CD4-positive, alpha-beta memory T cell (primary cell): ENCODE measurements at regions not wholly inside any gene's neighbourhood (a gene's known extent, or its start where the extent isn't known, plus 50 kb on each side); places are given as distances from the start of the nearest gene placed in this dataset.
"Not testable (repeated sequence)": the region's sequence is repeated elsewhere in the genome, so short reads cannot be mapped to it uniquely, and the experiment has no call there.

Source experiments
- CTCF ChIA-PET: fragments of 350-600 bp; sonication (Branson Sonifier 250); formaldehyde crosslinking; loops from one replicate; lab custom pipeline; 2021; ENCODE audit warnings: inconsistent platforms; ENCODE audit not compliant: partially characterized antibody; lab: Charles Lee
- POLR2A ChIA-PET: fragments of 350-600 bp; sonication (Branson Sonifier 250); formaldehyde crosslinking; loops from one replicate; lab custom pipeline; 2021; ENCODE audit not compliant: partially characterized antibody; lab: Charles Lee
- DNase-seq, 5 donors: peaks; one replicate each; pipeline versions ENCODE4 v3.0.0 to v3.0.0-alpha.2; 2020 to 2022; ENCODE audit warnings: mixed read lengths in 1 of 5
- H3K27ac ChIP-seq: one replicate; pipeline ENCODE4 v1.7.0; 2013; ENCODE audit warnings: low read depth, low read length
- H3K27me3 ChIP-seq: 2 replicates; pipeline ENCODE4 v1.7.0; 2013; ENCODE audit warnings: mild to moderate bottlenecking, low read length, moderate library complexity; ENCODE audit not compliant: insufficient read depth
- H3K36me3 ChIP-seq: 2 replicates; pipeline ENCODE4 v1.7.0; 2013; ENCODE audit warnings: mild to moderate bottlenecking, low read length, moderate library complexity; ENCODE audit not compliant: insufficient read depth
- H3K4me1 ChIP-seq: 2 replicates; pipeline ENCODE4 v1.7.0; 2013; ENCODE audit warnings: mild to moderate bottlenecking, low read length, moderate library complexity; ENCODE audit not compliant: insufficient read depth
- H3K4me3 ChIP-seq, 2 donors: one replicate each; pipeline ENCODE4 v1.7.0; 2013; ENCODE audit warnings: low read length in 2 of 2, mild to moderate bottlenecking in 1 of 2
- H3K9me3 ChIP-seq, 2 donors: one replicate each; pipeline ENCODE4 v1.7.0; 2013; ENCODE audit warnings: low read length in 2 of 2, control low read depth in 1 of 2; ENCODE audit not compliant: control insufficient read depth in 1 of 2
- H3K27ac Mint-ChIP-seq, 7 donors: one replicate each; pipeline ENCODE4 v1.8.0; 2020 to 2021; ENCODE audit warnings: mixed read lengths in 7 of 7, mild to moderate bottlenecking in 6 of 7, inconsistent platforms in 3 of 7, moderate library complexity in 3 of 7
- H3K27me3 Mint-ChIP-seq, 2 donors: one replicate each; pipeline ENCODE4 v1.8.0; 2020 to 2021; ENCODE audit warnings: mixed read lengths in 2 of 2
- H3K36me3 Mint-ChIP-seq, 2 donors: one replicate each; pipeline ENCODE4 v1.8.0; 2020 to 2021; ENCODE audit warnings: mixed read lengths in 2 of 2, inconsistent platforms in 1 of 2, mild to moderate bottlenecking in 1 of 2
- H3K4me1 Mint-ChIP-seq, 4 donors: one replicate each; pipeline ENCODE4 v1.8.0; 2020 to 2021; ENCODE audit warnings: mixed read lengths in 4 of 4, mild to moderate bottlenecking in 1 of 4
- H3K4me3 Mint-ChIP-seq, 8 donors: one replicate each; pipeline ENCODE4 v1.8.0; 2020 to 2021; ENCODE audit warnings: mixed read lengths in 8 of 8, mild to moderate bottlenecking in 7 of 8, moderate library complexity in 6 of 8, inconsistent platforms in 3 of 8
- H3K9me3 Mint-ChIP-seq, 8 donors: one replicate each; pipeline ENCODE4 v1.8.0; 2020 to 2021; ENCODE audit warnings: mixed read lengths in 8 of 8, mild to moderate bottlenecking in 5 of 8, inconsistent platforms in 3 of 8, moderate library complexity in 1 of 8
- intact Hi-C: fragments of 100-400 bp; cut with micrococcal nuclease; formaldehyde crosslinking; loops from one replicate; pipeline ENCODE4 v1.15.1; 2023

DNA sequence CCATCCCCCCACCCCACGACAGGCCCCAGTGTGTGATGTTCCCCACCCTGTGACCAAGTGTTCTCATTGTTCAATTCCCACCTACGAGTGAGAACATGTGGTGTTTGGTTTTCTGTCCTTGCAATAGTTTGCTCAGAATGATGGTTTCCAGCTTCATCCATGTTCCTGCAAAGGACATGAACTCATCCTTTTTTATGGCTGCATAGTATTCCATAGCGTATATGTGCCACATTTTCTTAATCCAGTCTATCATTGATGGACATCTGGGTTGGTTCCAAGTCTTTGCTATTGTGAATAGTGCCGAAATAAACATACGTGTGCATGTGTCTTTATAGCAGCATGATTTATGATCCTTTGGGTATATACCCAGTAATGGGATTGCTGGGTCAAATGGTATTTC is 132.5 kb downstream of the EBLN2 start:
- H3K4me3 Mint-ChIP-seq, H3K9me3 ChIP-seq, H3K27me3 ChIP-seq, H3K27me3 Mint-ChIP-seq, H3K36me3 ChIP-seq, H3K4me1 Mint-ChIP-seq, POLR2A ChIA-PET, H3K36me3 Mint-ChIP-seq, H3K27ac Mint-ChIP-seq, H3K4me1 ChIP-seq, H3K27ac ChIP-seq, DNase-seq, H3K4me3 ChIP-seq, intact Hi-C loops: not testable (repeated sequence)
- CTCF ChIA-PET: interaction anchor here (0.6 kb wide), 1 partner anchor 13 kb away, joined by 3 read pairs; no protein-coding TSS in a partner anchor
- peaks cover 0 to 12% (median 7%) of the 10 kb centered on the region in 8 donors for H3K9me3 Mint-ChIP-seq

DNA sequence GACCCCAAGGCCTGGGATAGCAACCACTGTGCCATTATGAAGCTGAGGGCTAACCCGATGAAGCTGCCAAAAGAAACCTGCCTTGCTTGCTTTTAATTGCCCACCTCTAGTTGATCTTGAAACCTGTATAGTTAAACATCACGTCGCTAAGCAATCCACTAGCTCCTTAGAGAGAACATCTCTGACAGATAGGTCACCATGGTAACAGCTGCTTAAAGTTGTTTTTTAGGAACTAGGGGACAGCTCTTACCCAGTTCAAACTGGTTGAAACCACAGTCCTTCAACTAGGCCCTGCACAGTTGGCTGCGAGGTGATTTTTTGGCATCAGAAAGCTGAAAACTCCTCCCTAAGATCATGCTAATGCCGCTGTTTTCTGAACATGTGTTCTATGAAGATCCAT is 135.7 kb downstream of the EBLN2 start:
- no peak for DNase-seq
- ChIA-PET POLR2A (no interaction called here), CTCF (no interaction called here)
- Histone ChIP-seq H3K4me3 (no peak overlapping the region), H3K4me1 (no peaks in the 10 kb centered on the region), H3K36me3 (no peaks in the 10 kb centered on the region), H3K27me3 (no peaks in the 10 kb centered on the region), H3K27ac (no peak overlapping the region), H3K9me3 (no peaks in the 10 kb centered on the region)
- H3K27me3 Mint-ChIP-seq: peaks cover 0 to 6% of the 10 kb centered on the region in 2 donors
- H3K27ac Mint-ChIP-seq: no peak overlapping the region
- H3K4me1 Mint-ChIP-seq: no peaks in the 10 kb centered on the region
- H3K9me3 Mint-ChIP-seq: peaks cover 0 to 12% (median 7%) of the 10 kb centered on the region in 8 donors
- H3K36me3 Mint-ChIP-seq: no peaks in the 10 kb centered on the region
- intact Hi-C loops: no loop called here
- no peak overlapping the region for H3K4me3 Mint-ChIP-seq

DNA sequence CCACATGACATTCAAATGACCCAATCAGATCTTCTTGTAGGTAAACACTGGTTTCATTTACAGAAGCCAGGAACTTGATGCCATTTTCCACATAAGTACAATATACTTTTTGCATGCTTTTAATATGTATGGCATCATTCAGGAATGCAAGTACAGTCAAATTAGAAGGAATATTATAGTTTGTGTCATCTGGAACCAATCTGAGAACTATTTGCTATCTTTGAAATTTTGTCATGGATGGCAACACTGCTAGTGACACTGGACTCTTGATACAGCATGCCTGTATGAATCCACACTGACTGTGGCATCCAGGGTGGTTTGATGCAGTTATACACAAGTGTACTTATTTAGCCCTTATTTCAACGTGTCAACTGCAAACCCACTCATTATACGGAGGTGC is 141.6 kb downstream of the EBLN2 start:
- Histone ChIP-seq H3K27me3 (no peaks in the 10 kb centered on the region), H3K27ac (no peak overlapping the region), H3K4me1 (no peaks in the 10 kb centered on the region), H3K4me3 (no peak overlapping the region), H3K9me3 (no peaks in the 10 kb centered on the region), H3K36me3 (no peaks in the 10 kb centered on the region)
- Mint-ChIP-seq H3K4me1 (no peaks in the 10 kb centered on the region), H3K9me3 (no peaks in the 10 kb centered on the region), H3K27ac (no peak overlapping the region), H3K4me3 (no peak overlapping the region), H3K36me3 (no peaks in the 10 kb centered on the region), H3K27me3 (peaks cover 2% of the 10 kb centered on the region in 2 donors)
- CTCF ChIA-PET: no interaction called here
- DNase-seq: no peak
- intact Hi-C loops: no loop called here
- POLR2A ChIA-PET: no interaction called here

DNA sequence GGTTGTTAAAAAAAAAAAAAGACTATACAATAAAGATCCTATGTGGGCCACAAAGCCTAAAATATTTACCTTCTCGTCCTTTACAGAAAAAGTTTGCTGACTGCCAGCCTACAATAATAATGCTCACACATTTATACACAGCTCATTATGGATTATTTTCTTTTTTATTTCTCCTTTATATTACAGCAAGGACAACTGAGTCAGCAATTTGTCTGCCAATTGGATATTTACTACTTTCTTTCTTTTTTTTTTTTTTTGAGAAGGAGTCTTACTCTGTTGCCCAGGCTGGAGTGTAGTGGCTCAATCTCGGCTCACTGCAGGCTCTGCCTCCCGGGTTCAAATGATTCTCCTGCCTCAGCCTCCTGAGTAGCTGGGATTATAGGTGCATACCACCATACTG is 142.2 kb downstream of the EBLN2 start:
- Mint-ChIP-seq H3K4me3 (no peak overlapping the region), H3K4me1 (no peaks in the 10 kb centered on the region), H3K27me3 (peaks cover 2% of the 10 kb centered on the region in 2 donors), H3K36me3 (no peaks in the 10 kb centered on the region), H3K9me3 (no peaks in the 10 kb centered on the region), H3K27ac (no peak overlapping the region)
- CTCF ChIA-PET: no interaction called here
- Histone ChIP-seq H3K4me1 (no peaks in the 10 kb centered on the region), H3K36me3 (no peaks in the 10 kb centered on the region), H3K4me3 (no peak overlapping the region), H3K9me3 (no peaks in the 10 kb centered on the region), H3K27me3 (no peaks in the 10 kb centered on the region), H3K27ac (no peak overlapping the region)
- intact Hi-C loops: no loop called here
- DNase-seq: no peak
- POLR2A ChIA-PET: no interaction called here

DNA sequence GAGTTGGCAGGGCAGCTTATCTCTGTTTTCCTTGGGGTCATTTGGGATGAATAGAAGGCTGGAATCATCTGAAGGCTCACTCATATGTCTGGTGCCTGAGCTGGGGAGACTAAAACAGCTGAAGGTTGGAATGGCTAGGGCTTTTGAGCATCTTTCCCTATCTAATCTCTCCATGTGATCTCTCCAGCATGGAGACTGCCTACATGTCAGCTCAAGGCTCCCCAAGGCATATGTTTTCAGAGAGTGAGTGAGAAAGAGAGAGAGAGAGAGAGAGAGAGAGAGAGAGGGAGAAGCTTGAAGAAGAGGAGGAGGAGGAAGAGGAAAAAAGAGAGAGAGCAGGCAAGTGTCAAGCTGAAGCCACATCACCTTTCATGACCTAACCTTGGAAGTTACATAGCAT is 143.4 kb downstream of the EBLN2 start:
- Mint-ChIP-seq H3K27ac (no peak overlapping the region), H3K9me3 (no peaks in the 10 kb centered on the region), H3K27me3 (peaks cover 0 to 2% of the 10 kb centered on the region in 2 donors), H3K4me1 (no peaks in the 10 kb centered on the region), H3K4me3 (no peak overlapping the region), H3K36me3 (no peaks in the 10 kb centered on the region)
- intact Hi-C loops: no loop called here
- Histone ChIP-seq H3K9me3 (no peaks in the 10 kb centered on the region), H3K27me3 (no peaks in the 10 kb centered on the region), H3K27ac (no peak overlapping the region), H3K36me3 (no peaks in the 10 kb centered on the region), H3K4me1 (no peaks in the 10 kb centered on the region), H3K4me3 (no peak overlapping the region)
- ChIA-PET CTCF (no interaction called here), POLR2A (no interaction called here)
- no peak for DNase-seq

DNA sequence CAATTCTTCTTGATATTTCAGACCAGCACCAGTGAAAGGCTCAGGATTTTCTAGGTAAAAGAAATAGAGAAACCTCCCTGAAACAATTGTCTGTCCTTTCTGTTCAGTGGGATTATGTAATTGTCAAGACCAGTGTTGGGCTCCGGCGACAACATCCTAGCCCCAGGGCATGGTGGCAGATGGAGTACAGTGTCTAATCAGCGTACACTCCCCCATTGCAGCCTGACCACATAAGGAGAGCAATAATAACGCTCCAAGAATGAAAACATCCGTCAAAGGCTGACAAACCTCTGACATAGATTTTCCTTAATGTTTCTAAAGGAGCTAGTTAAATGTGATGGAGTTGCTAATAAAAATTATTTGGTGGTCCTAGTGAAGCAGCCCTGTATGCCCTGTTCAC is 144.6 kb downstream of the EBLN2 start:
- Histone ChIP-seq H3K27me3 (no peaks in the 10 kb centered on the region), H3K4me3 (no peak overlapping the region), H3K27ac (no peak overlapping the region), H3K4me1 (no peaks in the 10 kb centered on the region), H3K36me3 (no peaks in the 10 kb centered on the region), H3K9me3 (no peaks in the 10 kb centered on the region)
- H3K27me3 Mint-ChIP-seq: peaks cover 0 to 2% of the 10 kb centered on the region in 2 donors
- no peak overlapping the region for H3K4me3 Mint-ChIP-seq
- ChIA-PET POLR2A (no interaction called here), CTCF (no interaction called here)
- no peaks in the 10 kb centered on the region for H3K36me3 Mint-ChIP-seq
- H3K4me1 Mint-ChIP-seq: no peaks in the 10 kb centered on the region
- no peak overlapping the region for H3K27ac Mint-ChIP-seq
- intact Hi-C loops: no loop called here
- no peak for DNase-seq
- no peaks in the 10 kb centered on the region for H3K9me3 Mint-ChIP-seq

DNA sequence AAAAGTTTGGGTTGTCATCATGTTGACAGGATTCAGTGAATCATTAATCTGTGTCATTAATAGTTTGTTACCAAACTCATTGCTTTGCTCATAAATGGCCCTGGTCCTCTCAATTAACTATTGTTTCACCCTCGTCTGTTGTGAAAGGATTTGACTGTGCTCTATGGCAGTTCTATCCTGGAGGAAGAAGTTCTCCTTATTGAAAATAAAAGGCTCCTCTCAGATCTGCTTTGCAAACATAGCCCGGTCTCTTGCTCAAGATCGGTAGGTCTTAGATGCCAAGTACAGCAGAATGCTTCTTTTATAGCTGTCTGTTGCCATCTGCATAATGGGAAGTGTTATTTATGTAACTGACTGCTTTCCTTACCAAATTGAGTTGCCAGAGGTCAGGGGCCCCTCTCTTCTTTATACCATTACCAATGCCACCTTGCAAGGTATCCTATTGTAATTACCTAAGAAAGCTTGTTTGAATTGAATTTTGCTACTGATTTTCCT is 146.5 kb downstream of the EBLN2 start:
- H3K9me3 Mint-ChIP-seq: no peaks in the 10 kb centered on the region
- H3K9me3 ChIP-seq: no peaks in the 10 kb centered on the region
- DNase-seq: no peak
- H3K4me3 ChIP-seq: no peak overlapping the region
- POLR2A ChIA-PET: no interaction called here
- intact Hi-C loops: no loop called here
- H3K4me1 ChIP-seq: no peaks in the 10 kb centered on the region
- no peaks in the 10 kb centered on the region for H3K36me3 Mint-ChIP-seq
- H3K36me3 ChIP-seq: no peaks in the 10 kb centered on the region
- no peak overlapping the region for H3K4me3 Mint-ChIP-seq
- no peak overlapping the region for H3K27ac Mint-ChIP-seq
- H3K4me1 Mint-ChIP-seq: no peaks in the 10 kb centered on the region
- H3K27me3 ChIP-seq: no peaks in the 10 kb centered on the region
- CTCF ChIA-PET: no interaction called here
- peaks cover 0 to 3% of the 10 kb centered on the region in 2 donors for H3K27me3 Mint-ChIP-seq
- no peak overlapping the region for H3K27ac ChIP-seq

DNA sequence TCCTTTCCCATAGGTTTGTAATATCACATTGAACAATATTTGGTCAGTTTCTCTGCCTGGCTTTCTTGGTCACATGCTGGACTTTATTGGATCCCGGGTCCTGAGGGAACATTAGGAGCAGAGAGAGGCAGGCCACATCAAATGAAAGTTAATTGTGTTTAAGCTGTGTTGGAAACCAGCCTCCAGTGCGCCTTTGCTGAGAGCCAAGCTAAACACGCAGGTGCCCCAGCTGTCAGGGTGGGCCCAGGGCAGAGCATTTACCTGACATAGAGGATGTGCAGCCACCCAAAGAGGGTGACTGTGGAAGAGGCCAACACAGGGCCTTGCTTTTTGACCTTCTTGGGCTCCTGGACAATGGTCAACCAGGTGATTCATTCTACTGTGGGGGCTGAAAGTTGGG is 149.3 kb downstream of the EBLN2 start:
- ChIA-PET CTCF (no interaction called here), POLR2A (no interaction called here)
- peaks cover 0 to 6% (median 0%) of the 10 kb centered on the region in 8 donors for H3K9me3 Mint-ChIP-seq
- H3K27me3 ChIP-seq: no peaks in the 10 kb centered on the region
- no peaks in the 10 kb centered on the region for H3K4me1 ChIP-seq
- no peaks in the 10 kb centered on the region for H3K9me3 ChIP-seq
- no peak overlapping the region for H3K27ac ChIP-seq
- H3K36me3 Mint-ChIP-seq: no peaks in the 10 kb centered on the region
- intact Hi-C loops: no loop called here
- no peaks in the 10 kb centered on the region for H3K36me3 ChIP-seq
- H3K4me1 Mint-ChIP-seq: no peaks in the 10 kb centered on the region
- H3K4me3 Mint-ChIP-seq: no peak overlapping the region
- H3K27me3 Mint-ChIP-seq: peaks cover 0 to 3% of the 10 kb centered on the region in 2 donors
- H3K27ac Mint-ChIP-seq: no peak overlapping the region
- no peak overlapping the region for H3K4me3 ChIP-seq
- DNase-seq: no peak
